Lower leg skin (tissue), 3 donors: ENCODE measurements at regions not wholly inside any gene's neighbourhood (a gene's known extent, or its start where the extent isn't known, plus 50 kb on each side); places are given as distances from the start of the nearest gene placed in this dataset.

Experiments
- CTCF ChIP-seq, 3 donors: fragments of 450-650 bp; IDR thresholded peaks; one replicate each; pipeline ENCODE4 v1.5.1; 2016; ENCODE audit warnings: antibody characterized with exemption in 3 of 3, mild to moderate bottlenecking in 3 of 3, moderate library complexity in 2 of 3
- POLR2A ChIP-seq, 2 donors: fragments of 450-650 bp; IDR thresholded peaks; one replicate each; pipeline ENCODE4 v1.6.1; 2016 to 2017; ENCODE audit warnings: antibody characterized with exemption in 2 of 2, mild to moderate bottlenecking in 1 of 2, moderate library complexity in 1 of 2

- no peak for TF ChIP-seq CTCF (IDR thresholded peaks at IDR 0.05)
- TF ChIP-seq POLR2A (IDR thresholded peaks at IDR 0.05), result no peak
Measured at GRCh38 chr12:107356937-107357295, 263.6 kb upstream of the CRY1 start.
